Sigmoid colon (tissue), 6 donors: ENCODE measurements at regions not wholly inside any gene's neighbourhood (a gene's known extent, or its start where the extent isn't known, plus 50 kb on each side); places are given as distances from the start of the nearest gene placed in this dataset.

ENCODE experiments used
- DNase-seq: peaks from one replicate; pipeline ENCODE4 v3.0.0-alpha.2; 2019
- H3K27ac ChIP-seq, 4 donors: fragments of 200-600 bp; sonication (generic); one replicate each; pipeline ENCODE4 v1.5.1; 2016 to 2019; ENCODE audit warnings: mild to moderate bottlenecking in 1 of 4
- H3K27me3 ChIP-seq, 3 donors: fragments of 200-600 bp; sonication (generic); one replicate each; pipeline ENCODE4 v1.5.1; 2019; ENCODE audit warnings: mild to moderate bottlenecking in 1 of 3
- H3K36me3 ChIP-seq, 4 donors: fragments of 200-600 bp; sonication (generic); one replicate each; pipeline ENCODE4 v1.5.1; 2016 to 2019
- H3K4me1 ChIP-seq, 4 donors: fragments of 200-600 bp; sonication (generic); one replicate each; pipeline ENCODE4 v1.5.1; 2017 to 2019
- H3K4me3 ChIP-seq, 4 donors: fragments of 200-600 bp; sonication (generic); one replicate each; pipeline ENCODE4 v1.5.1; 2017 to 2019; ENCODE audit warnings: mild to moderate bottlenecking in 2 of 4, moderate library complexity in 1 of 4
- H3K9me3 ChIP-seq, 4 donors: fragments of 200-600 bp in 3 of 4; sonication (generic) in 3 of 4; one replicate each; pipeline versions ENCODE4 v1.5.1 to v1.6.1; 2013 to 2019
- EP300 ChIP-seq, 4 donors: sonication (generic); formaldehyde crosslinking; IDR thresholded peaks; one replicate each; pipeline ENCODE4 v1.6.1; 2017; ENCODE audit warnings: antibody characterized with exemption in 4 of 4
- POLR2A ChIP-seq, 2 donors: fragments of 450-650 bp; IDR thresholded peaks; one replicate each; pipeline ENCODE4 v1.6.1; 2016; ENCODE audit warnings: antibody characterized with exemption in 2 of 2, mild to moderate bottlenecking in 2 of 2, moderate library complexity in 2 of 2
- POLR2AphosphoS5 ChIP-seq, 4 donors: sonication (generic); formaldehyde crosslinking; IDR thresholded peaks; one replicate each; pipeline ENCODE4 v1.6.1; 2017; ENCODE audit warnings: antibody characterized with exemption in 4 of 4
- WGBS, 2 donors: extraction: QIAGEN DNeasy Blood & Tissue Kit; methylation state at CpG; one replicate each; pipeline ENCODE4 v1.1.7; 2013; 5-methylcytosine and 5-hydroxymethylcytosine counted together
- intact Hi-C: fragments of 100-400 bp; cut with DNase I; formaldehyde crosslinking; loops from one replicate; pipeline ENCODE4 v1.15.1; 2023
- TF ChIP-seq, protein P1 (sequence below), 4 experiments: fragments of 450-650 bp in 3 of 4; fragments of 200-600 bp in 1 of 4; IDR thresholded peaks; one replicate each; pipeline ENCODE4 v1.5.1; 2016 to 2019; ENCODE audit warnings: antibody characterized with exemption in 4 of 4, mild to moderate bottlenecking in 3 of 4, moderate library complexity in 2 of 4
- donor health status: healthy with polysubstance abuse.
- donor health status: healthy.

DNA sequence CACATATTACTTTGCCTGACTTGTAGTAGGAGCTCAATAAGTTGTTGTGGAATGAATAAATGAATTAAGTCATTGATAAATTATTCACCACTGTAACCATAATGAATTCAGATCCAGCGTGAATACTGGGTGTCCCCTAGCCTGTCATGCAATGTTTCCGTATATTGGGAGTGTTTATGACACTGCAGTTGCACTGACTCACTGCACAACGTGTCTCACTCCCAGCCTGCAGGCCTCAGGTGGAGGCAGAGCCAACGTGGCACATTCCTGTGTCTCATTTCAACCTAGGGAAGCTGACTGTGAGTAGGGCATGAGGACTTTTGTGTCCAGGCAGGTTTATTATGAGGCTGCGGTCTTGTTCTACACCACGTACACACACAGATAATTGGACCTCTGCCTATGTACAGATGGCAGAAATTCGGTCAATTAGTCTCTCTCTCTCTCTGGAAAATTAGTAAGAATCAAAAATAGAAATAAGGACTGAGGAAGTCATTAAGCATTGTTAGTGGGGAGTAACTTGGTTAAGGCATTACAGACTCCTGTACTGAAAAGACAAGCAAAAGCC, 299.1 kb upstream of the IGFBP3 start:
- intact Hi-C loops = no loop called here
- H3K27ac ChIP-seq = no peak overlapping the region
- no peaks in the 10 kb centered on the region for H3K27me3 ChIP-seq
- no peaks in the 10 kb centered on the region for H3K36me3 ChIP-seq
- no peaks in the 10 kb centered on the region for H3K4me1 ChIP-seq
- DNase-seq = no peak
- H3K9me3 ChIP-seq = no peaks in the 10 kb centered on the region
- 41 to 79% methylated on average over 7 of the region's 7 CpGs for WGBS, 2 donors
- H3K4me3 ChIP-seq = no peak overlapping the region
- TF ChIP-seq EP300 (IDR thresholded peaks at IDR 0.05) (no peak), POLR2AphosphoS5 (IDR thresholded peaks at IDR 0.05) (no peak), POLR2A (IDR thresholded peaks at IDR 0.05) (no peak)
- TF ChIP-seq, protein P1, sequence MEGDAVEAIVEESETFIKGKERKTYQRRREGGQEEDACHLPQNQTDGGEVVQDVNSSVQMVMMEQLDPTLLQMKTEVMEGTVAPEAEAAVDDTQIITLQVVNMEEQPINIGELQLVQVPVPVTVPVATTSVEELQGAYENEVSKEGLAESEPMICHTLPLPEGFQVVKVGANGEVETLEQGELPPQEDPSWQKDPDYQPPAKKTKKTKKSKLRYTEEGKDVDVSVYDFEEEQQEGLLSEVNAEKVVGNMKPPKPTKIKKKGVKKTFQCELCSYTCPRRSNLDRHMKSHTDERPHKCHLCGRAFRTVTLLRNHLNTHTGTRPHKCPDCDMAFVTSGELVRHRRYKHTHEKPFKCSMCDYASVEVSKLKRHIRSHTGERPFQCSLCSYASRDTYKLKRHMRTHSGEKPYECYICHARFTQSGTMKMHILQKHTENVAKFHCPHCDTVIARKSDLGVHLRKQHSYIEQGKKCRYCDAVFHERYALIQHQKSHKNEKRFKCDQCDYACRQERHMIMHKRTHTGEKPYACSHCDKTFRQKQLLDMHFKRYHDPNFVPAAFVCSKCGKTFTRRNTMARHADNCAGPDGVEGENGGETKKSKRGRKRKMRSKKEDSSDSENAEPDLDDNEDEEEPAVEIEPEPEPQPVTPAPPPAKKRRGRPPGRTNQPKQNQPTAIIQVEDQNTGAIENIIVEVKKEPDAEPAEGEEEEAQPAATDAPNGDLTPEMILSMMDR (IDR thresholded peaks at IDR 0.05) = no peak

DNA sequence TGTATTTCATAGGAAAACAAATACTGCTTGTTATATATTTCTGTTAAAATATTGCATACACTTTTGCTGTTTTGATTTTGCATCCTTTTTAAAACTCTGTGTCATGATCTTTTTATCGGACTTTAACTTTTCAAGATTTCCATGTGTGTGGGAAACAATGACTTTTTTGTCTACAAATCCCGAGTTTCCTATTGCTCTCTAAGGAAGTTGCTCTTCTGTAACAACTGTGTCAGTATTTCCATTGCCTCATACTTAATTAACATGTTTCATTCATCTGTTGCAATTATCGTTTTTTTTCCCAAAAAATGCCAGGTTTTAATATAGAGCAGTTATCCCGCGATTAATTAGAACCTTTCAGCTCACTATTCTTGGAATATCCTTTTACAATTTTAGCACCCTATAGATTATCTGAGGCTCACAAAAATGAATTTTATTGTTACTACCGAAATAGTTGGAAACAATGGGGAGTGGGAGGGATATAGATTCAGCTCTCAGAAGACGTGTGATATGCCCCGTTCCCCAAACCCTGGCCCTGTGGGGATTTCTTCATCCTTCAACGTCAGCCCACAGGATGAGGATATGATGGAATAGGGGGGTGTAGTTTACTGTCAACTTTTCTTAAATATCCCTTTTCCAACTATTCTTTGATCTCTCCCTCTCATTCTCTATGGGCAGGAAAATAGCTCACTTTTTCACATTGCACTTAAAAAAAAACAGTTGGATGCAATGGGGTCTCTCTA, 297.6 kb upstream of the IGFBP3 start:
- 84% methylated on average over 9 of the region's 9 CpGs for WGBS, 2 donors
- TF ChIP-seq POLR2A (IDR thresholded peaks at IDR 0.05) (no peak), POLR2AphosphoS5 (IDR thresholded peaks at IDR 0.05) (no peak), EP300 (IDR thresholded peaks at IDR 0.05) (no peak)
- TF ChIP-seq, protein P1 (IDR thresholded peaks at IDR 0.05) = no peak
- Histone ChIP-seq H3K4me3 (no peak overlapping the region), H3K27me3 (no peaks in the 10 kb centered on the region), H3K9me3 (no peaks in the 10 kb centered on the region), H3K27ac (no peak overlapping the region), H3K36me3 (no peaks in the 10 kb centered on the region), H3K4me1 (no peaks in the 10 kb centered on the region)
- intact Hi-C loops = no loop called here
- no peak for DNase-seq

DNA sequence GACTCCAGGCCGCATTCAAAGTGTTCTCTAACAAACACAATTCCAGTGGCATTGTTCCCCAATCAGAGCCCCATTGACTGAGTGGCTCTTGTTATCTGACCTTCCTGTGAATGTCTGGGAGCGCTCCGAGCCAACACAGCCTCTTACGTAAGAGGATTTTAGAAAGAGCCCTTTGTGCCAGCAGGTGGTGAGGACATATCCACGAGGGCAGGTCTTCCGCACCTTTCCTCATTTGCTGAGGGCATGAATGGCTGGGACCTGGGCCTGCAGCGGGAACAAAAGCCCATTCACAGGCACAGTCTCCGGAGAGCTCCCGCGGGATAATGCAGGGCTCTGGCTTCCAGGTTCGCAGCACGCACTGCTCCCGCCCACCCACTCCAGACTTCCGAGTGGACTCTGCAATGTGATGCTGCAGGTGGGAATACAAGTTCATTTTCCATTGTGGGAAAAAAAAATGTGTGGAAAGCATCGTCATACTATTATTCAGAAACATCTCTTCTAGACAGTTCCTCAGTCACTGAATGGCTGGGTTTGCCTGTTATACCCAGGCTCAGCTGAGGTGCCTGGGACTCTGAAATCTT, 295.0 kb upstream of the IGFBP3 start:
- Histone ChIP-seq H3K36me3 (no peaks in the 10 kb centered on the region), H3K27ac (no peak overlapping the region), H3K9me3 (no peaks in the 10 kb centered on the region), H3K27me3 (no peaks in the 10 kb centered on the region), H3K4me1 (no peaks in the 10 kb centered on the region), H3K4me3 (no peak overlapping the region)
- DNase-seq = no peak
- 34 to 61% methylated on average over 15 of the region's 15 CpGs for WGBS, 2 donors
- intact Hi-C loops = no loop called here
- TF ChIP-seq POLR2A (IDR thresholded peaks at IDR 0.05) (no peak), EP300 (IDR thresholded peaks at IDR 0.05) (no peak)
- TF ChIP-seq, protein P1 (IDR thresholded peaks at IDR 0.05) = no peak

DNA sequence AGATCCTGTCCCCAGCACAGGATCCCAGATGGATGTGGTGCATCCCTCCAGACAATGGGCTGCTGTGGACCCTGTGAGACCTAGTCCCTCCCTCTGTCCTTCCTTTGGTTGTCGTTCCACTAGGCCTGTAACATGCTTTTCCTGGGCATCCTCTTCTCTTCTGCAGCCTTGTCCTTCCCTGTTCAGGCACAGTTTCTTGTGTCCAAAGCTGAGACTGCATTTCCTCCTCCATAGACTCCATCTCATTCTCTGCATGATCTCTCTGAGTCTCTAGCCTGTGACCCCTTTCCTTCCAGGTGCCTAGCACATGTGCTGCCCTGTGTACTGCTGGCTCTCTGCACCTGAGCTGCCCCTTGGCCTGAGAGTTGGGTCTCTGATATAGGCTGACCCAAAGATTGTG, 293.5 kb upstream of the IGFBP3 start:
- Histone ChIP-seq H3K36me3 (no peaks in the 10 kb centered on the region), H3K9me3 (no peaks in the 10 kb centered on the region), H3K27ac (no peak overlapping the region), H3K4me1 (no peaks in the 10 kb centered on the region), H3K27me3 (no peaks in the 10 kb centered on the region), H3K4me3 (no peak overlapping the region)
- DNase-seq = no peak
- TF ChIP-seq EP300 (IDR thresholded peaks at IDR 0.05) = no peak
- 88 to 98% methylated on average over 1 of the region's 1 CpG for WGBS, 2 donors
- intact Hi-C loops = no loop called here

DNA sequence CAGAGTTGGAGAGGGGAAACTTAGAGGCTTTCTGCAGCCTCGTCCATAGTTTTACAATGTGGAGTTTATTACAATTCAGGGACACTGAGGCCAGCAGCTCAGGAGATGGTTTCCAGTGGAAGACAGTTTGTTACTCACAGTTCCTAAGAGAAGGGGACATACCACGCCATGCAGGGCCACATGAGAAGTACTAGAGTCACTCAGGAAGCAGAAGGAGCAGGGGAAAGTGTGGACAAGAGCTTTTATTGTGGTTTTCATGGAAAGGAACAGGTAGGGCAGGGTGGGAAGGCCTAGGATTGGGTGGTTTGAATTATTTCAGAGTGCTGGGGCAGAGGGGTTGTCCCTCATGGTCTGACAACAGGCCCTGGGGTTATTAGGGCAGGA, 292.1 kb upstream of the IGFBP3 start:
- WGBS, 2 donors = 67 to 79% methylated on average over 2 of the region's 2 CpGs

More for the DNA sequence above, 292.1 kb upstream of the IGFBP3 start:
- Histone ChIP-seq H3K4me1 (no peaks in the 10 kb centered on the region), H3K27me3 (no peaks in the 10 kb centered on the region), H3K4me3 (no peak overlapping the region), H3K9me3 (no peaks in the 10 kb centered on the region), H3K36me3 (no peaks in the 10 kb centered on the region), H3K27ac (no peak overlapping the region)
- TF ChIP-seq POLR2A (IDR thresholded peaks at IDR 0.05) (no peak), POLR2AphosphoS5 (IDR thresholded peaks at IDR 0.05) (no peak)
- TF ChIP-seq, protein P1 (IDR thresholded peaks at IDR 0.05) = no peak
- DNase-seq = no peak
- intact Hi-C loops = no loop called here
